ENCODE measurements at regions not wholly inside any gene's neighbourhood (a gene's known extent, or its start where the extent isn't known, plus 50 kb on each side); places are given as distances from the start of the nearest gene placed in this dataset.

GRCh38 chr15:72888811-72889210, 105.3 kb upstream of the ADPGK start:
- Histone ChIP-seq H3K27me3 (no peaks in the 10 kb centered on the region), H3K4me3 (no peak overlapping the region), H3K36me3 (no peaks in the 10 kb centered on the region), H3K27ac (no peak overlapping the region), H3K4me1 (no peaks in the 10 kb centered on the region), H3K9me3 (no peaks in the 10 kb centered on the region)
- no peak for DNase-seq (ENCODE audit: low spot score in 2 of 2)
- intact Hi-C loops (cut with DNase I; ENCODE audit: low total_unique reads) = no loop called here
- TF ChIP-seq POLR2AphosphoS5 (IDR thresholded peaks at IDR 0.05) (no peak), POLR2A (IDR thresholded peaks at IDR 0.05) (no peak)
- TF ChIP-seq, protein P1, sequence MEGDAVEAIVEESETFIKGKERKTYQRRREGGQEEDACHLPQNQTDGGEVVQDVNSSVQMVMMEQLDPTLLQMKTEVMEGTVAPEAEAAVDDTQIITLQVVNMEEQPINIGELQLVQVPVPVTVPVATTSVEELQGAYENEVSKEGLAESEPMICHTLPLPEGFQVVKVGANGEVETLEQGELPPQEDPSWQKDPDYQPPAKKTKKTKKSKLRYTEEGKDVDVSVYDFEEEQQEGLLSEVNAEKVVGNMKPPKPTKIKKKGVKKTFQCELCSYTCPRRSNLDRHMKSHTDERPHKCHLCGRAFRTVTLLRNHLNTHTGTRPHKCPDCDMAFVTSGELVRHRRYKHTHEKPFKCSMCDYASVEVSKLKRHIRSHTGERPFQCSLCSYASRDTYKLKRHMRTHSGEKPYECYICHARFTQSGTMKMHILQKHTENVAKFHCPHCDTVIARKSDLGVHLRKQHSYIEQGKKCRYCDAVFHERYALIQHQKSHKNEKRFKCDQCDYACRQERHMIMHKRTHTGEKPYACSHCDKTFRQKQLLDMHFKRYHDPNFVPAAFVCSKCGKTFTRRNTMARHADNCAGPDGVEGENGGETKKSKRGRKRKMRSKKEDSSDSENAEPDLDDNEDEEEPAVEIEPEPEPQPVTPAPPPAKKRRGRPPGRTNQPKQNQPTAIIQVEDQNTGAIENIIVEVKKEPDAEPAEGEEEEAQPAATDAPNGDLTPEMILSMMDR (IDR thresholded peaks at IDR 0.05) = no peak

DNA sequence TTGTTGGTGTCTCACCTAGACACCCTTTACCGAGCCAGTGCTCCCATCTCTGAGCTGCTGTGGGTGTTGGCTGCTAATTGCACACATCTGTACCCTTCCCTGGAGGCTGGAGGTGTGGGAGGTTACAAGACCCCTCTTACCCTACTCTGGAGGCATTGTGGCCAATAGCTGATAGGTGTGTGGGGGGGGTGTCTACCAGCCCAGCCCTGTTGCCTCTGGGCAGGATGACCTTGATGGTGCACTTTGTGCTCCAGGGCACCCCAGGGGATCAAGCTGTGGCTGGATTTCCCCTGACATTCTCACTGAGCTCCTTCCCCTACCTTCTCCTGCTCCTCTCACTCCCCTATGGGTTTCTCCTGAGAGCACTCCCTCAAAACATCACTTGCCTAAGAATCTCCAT, 104.7 kb upstream of the ADPGK start:
- Histone ChIP-seq H3K9me3 (no peaks in the 10 kb centered on the region), H3K27me3 (no peaks in the 10 kb centered on the region), H3K36me3 (no peaks in the 10 kb centered on the region), H3K27ac (no peak overlapping the region), H3K4me3 (no peak overlapping the region), H3K4me1 (no peaks in the 10 kb centered on the region)
- DNase-seq (ENCODE audit: low spot score in 2 of 2) = no peak
- intact Hi-C loops (cut with DNase I; ENCODE audit: low total_unique reads) = no loop called here
- TF ChIP-seq, protein P1 (IDR thresholded peaks at IDR 0.05) = no peak
- TF ChIP-seq POLR2A (IDR thresholded peaks at IDR 0.05) (no peak), POLR2AphosphoS5 (IDR thresholded peaks at IDR 0.05) (no peak)

DNA sequence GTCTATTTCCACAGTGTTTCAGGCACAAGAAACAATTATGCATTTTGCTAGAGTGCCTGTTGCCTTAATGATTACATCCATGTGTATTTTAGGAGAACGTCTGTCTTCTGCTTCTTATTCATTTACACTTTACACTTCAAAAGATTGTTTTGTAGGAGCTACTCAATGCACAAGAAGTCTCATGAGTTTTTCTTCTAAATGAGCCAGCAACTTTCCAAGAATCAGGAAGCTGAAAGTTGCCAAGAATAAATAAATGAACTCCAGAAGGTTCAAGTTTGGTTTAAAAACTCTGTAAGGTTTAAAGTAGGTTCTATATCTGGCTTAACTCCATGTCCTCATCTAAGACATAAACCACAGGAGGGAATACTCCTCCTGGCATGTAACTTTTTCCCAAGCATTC, 103.8 kb upstream of the ADPGK start:
- DNase-seq (ENCODE audit: low spot score in 2 of 2) = no peak
- Histone ChIP-seq H3K9me3 (peaks cover 0 to 2% of the 10 kb centered on the region in 2 donors), H3K36me3 (no peaks in the 10 kb centered on the region), H3K4me1 (no peaks in the 10 kb centered on the region), H3K27me3 (no peaks in the 10 kb centered on the region), H3K27ac (no peak overlapping the region), H3K4me3 (no peak overlapping the region)
- TF ChIP-seq POLR2AphosphoS5 (IDR thresholded peaks at IDR 0.05) (no peak), POLR2A (IDR thresholded peaks at IDR 0.05) (no peak)
- TF ChIP-seq, protein P1 (IDR thresholded peaks at IDR 0.05) = no peak
- intact Hi-C loops (cut with DNase I; ENCODE audit: low total_unique reads) = no loop called here

DNA sequence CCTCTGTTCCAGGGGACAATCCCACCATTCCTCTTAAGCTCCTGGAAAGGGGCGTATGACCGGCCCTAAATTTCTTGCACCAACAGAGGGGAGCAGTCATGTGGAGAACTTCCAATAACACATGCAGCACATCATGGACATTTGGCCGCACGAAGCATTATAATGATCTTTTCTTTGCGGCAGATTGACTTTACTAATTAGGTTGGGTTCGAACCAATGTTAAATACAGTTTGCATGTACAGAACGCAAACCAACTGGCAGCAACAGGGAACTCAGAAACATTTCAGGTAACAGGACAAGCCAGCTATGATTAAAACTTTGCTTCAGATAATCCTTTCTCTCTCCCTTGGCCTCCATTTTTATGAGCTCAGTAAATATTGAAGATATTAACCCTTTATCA, 100.8 kb upstream of the ADPGK start:
- TF ChIP-seq POLR2AphosphoS5 (IDR thresholded peaks at IDR 0.05) (no peak), POLR2A (IDR thresholded peaks at IDR 0.05) (no peak)
- TF ChIP-seq, protein P1 (IDR thresholded peaks at IDR 0.05) = no peak
- DNase-seq (ENCODE audit: low spot score in 2 of 2) = no peak
- no peaks in the 10 kb centered on the region for H3K4me1 ChIP-seq
- intact Hi-C loops (cut with DNase I; ENCODE audit: low total_unique reads) = no loop called here
- no peak overlapping the region for H3K4me3 ChIP-seq
- peaks cover 0 to 10% of the 10 kb centered on the region in 2 donors for H3K9me3 ChIP-seq
- no peaks in the 10 kb centered on the region for H3K36me3 ChIP-seq
- H3K27ac ChIP-seq = no peak overlapping the region
- H3K27me3 ChIP-seq = no peaks in the 10 kb centered on the region

DNA sequence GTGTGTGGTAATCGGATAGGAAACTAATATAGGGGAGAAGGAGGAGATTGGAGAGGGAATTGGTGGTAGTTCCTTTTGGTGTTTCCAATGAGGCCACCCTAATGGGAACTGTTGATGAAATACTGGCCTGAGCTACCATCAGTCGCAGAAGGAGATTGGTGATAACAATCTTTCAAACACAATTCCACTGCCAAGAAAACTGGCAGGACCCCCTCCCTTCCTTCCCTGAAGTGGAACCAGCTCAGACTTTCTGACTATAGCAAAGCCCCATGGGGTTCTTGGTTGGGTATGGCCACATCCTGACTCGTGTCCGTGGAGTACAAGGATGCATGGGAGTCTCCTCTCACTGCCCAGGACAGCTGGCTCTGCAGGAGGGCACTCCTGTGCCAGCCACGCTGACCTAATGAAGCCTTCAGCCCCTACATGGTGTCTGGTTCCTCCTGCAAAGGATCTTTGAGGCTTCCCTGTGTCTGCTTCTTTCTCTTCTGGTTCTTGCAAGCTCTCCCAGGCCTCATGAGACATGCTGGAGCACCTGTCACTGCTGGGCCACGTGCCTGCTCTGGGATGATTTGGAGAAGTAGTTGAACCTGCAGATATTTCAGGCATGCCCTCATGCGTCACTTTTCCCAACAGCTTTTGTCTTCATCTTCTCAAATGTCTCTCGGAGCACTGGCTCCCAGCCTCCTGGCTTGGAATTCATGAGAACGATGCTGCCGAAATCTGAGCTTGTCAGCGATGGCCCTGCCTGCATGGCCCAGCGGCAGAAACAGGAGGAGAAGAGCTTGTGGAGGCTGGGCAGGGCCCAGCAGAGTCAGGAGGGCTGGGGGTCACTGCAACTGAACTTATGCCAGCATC, 90.0 kb upstream of the ADPGK start:
- Histone ChIP-seq H3K27me3 (no peaks in the 10 kb centered on the region), H3K4me3 (no peak overlapping the region), H3K4me1 (no peaks in the 10 kb centered on the region), H3K27ac (no peak overlapping the region), H3K9me3 (no peaks in the 10 kb centered on the region), H3K36me3 (no peaks in the 10 kb centered on the region)
- TF ChIP-seq, protein P1 (IDR thresholded peaks at IDR 0.05) = no peak
- no peak for TF ChIP-seq POLR2AphosphoS5 (IDR thresholded peaks at IDR 0.05)
- TF ChIP-seq POLR2A (IDR thresholded peaks at IDR 0.05) = no peak
- intact Hi-C loops (cut with DNase I; ENCODE audit: low total_unique reads) = no loop called here
- no peak for DNase-seq (ENCODE audit: low spot score in 2 of 2)

All from breast epithelium (tissue), 4 donors.